Liver (tissue), 8 donors: ENCODE measurements at regions not wholly inside any gene's neighbourhood (a gene's known extent, or its start where the extent isn't known, plus 50 kb on each side); places are given as distances from the start of the nearest gene placed in this dataset.

Experiments
- DNase-seq: peaks from one replicate; pipeline ENCODE4 v3.0.0-alpha.2; 2017; ENCODE audit warnings: low spot score
- H3K27ac ChIP-seq, 2 donors: one replicate each; pipeline ENCODE4 v1.7.0; 2013; ENCODE audit warnings: inconsistent platforms in 2 of 2, low read length in 2 of 2, control low read depth in 1 of 2, low read depth in 1 of 2, mild to moderate bottlenecking in 1 of 2
- H3K27me3 ChIP-seq, 4 donors: one replicate each; pipeline versions ENCODE4 v1.6.1 to v1.7.0; 2013; ENCODE audit warnings: low read length in 3 of 4, inconsistent platforms in 1 of 4, mild to moderate bottlenecking in 1 of 4, moderate library complexity in 1 of 4; ENCODE audit not compliant: control insufficient read depth in 4 of 4, insufficient read depth in 4 of 4
- H3K36me3 ChIP-seq, 4 donors: one replicate each; pipeline versions ENCODE4 v1.6.1 to v1.7.0; 2013; ENCODE audit warnings: low read length in 3 of 4, mild to moderate bottlenecking in 3 of 4, low read depth in 1 of 4, moderate library complexity in 1 of 4; ENCODE audit not compliant: control insufficient read depth in 4 of 4, insufficient read depth in 3 of 4
- H3K4me1 ChIP-seq, 4 donors: one replicate each; pipeline versions ENCODE4 v1.6.1 to v1.7.0; 2013; ENCODE audit warnings: low read length in 3 of 4, mild to moderate bottlenecking in 3 of 4, moderate library complexity in 1 of 4; ENCODE audit not compliant: control insufficient read depth in 4 of 4, insufficient read depth in 4 of 4
- H3K4me3 ChIP-seq, 3 donors: one replicate each; pipeline versions ENCODE4 v1.6.1 to v1.7.0; 2013; ENCODE audit warnings: low read length in 3 of 3, control low read depth in 1 of 3, low read depth in 1 of 3, mild to moderate bottlenecking in 1 of 3
- H3K9ac ChIP-seq, 2 donors: one replicate each; pipeline ENCODE4 v1.7.0; 2013; ENCODE audit warnings: low read length in 2 of 2, mild to moderate bottlenecking in 2 of 2, moderate library complexity in 2 of 2, control low read depth in 1 of 2, low read depth in 1 of 2
- H3K9me3 ChIP-seq, 4 donors: one replicate each; pipeline versions ENCODE4 v1.6.1 to v1.7.0; 2013; ENCODE audit warnings: low read length in 3 of 4; ENCODE audit not compliant: control insufficient read depth in 4 of 4
- EGR1 ChIP-seq, 2 donors: IDR thresholded peaks; 2 replicates each; pipeline ENCODE4 v1.6.1; 2016 to 2018; ENCODE audit warnings: antibody characterized with exemption in 2 of 2, low read depth in 2 of 2
- FOXA1 ChIP-seq: IDR thresholded peaks from 2 replicates; pipeline ENCODE4 v1.6.1; 2016; ENCODE audit warnings: antibody characterized with exemption
- FOXA2 ChIP-seq: IDR thresholded peaks from 2 replicates; pipeline ENCODE4 v1.6.1; 2016; ENCODE audit warnings: antibody characterized with exemption
- GABPA ChIP-seq, 2 donors: IDR thresholded peaks in 1 of 2; conservative IDR thresholded peaks in 1 of 2; 2 replicates each; pipeline ENCODE4 v1.6.1; 2016; ENCODE audit warnings: antibody characterized with exemption in 2 of 2, mild to moderate bottlenecking in 1 of 2, moderate library complexity in 1 of 2
- HNF4A ChIP-seq, 2 donors: conservative IDR thresholded peaks; 2 replicates each; pipeline ENCODE4 v1.6.1; 2016; ENCODE audit warnings: antibody characterized with exemption in 2 of 2, mild to moderate bottlenecking in 2 of 2
- HNF4G ChIP-seq: IDR thresholded peaks from 2 replicates; pipeline ENCODE4 v1.6.1; 2016; ENCODE audit warnings: antibody characterized with exemption
- JUND ChIP-seq, 2 donors: IDR thresholded peaks; 2 replicates each; pipeline ENCODE4 v1.6.1; 2016; ENCODE audit warnings: antibody characterized with exemption in 2 of 2
- NR2F2 ChIP-seq: IDR thresholded peaks from 2 replicates; pipeline ENCODE4 v1.6.1; 2016; ENCODE audit warnings: antibody characterized with exemption
- RAD21 ChIP-seq, 2 donors: IDR thresholded peaks; 2 replicates each; pipeline ENCODE4 v1.6.1; 2016; ENCODE audit warnings: antibody characterized with exemption in 2 of 2, mild to moderate bottlenecking in 2 of 2
- RXRA ChIP-seq, 2 donors: IDR thresholded peaks; 2 replicates each; pipeline ENCODE4 v1.6.1; 2017 to 2018; ENCODE audit warnings: antibody characterized with exemption in 2 of 2, mild to moderate bottlenecking in 1 of 2
- SP1 ChIP-seq: IDR thresholded peaks from 2 replicates; pipeline ENCODE4 v1.6.1; 2018; ENCODE audit warnings: antibody characterized with exemption, mild to moderate bottlenecking
- YY1 ChIP-seq: IDR thresholded peaks from 2 replicates; pipeline ENCODE4 v1.6.1; 2016; ENCODE audit warnings: antibody characterized with exemption, mild to moderate bottlenecking
- WGBS: extraction: QIAGEN DNeasy Blood & Tissue Kit; methylation state at CpG from one replicate; pipeline ENCODE4 v1.1.7; 2013; 5-methylcytosine and 5-hydroxymethylcytosine counted together
- TF ChIP-seq, protein P1 (sequence below): IDR thresholded peaks from 2 replicates; pipeline ENCODE4 v1.6.1; 2016; ENCODE audit warnings: antibody characterized with exemption
- TF ChIP-seq, protein P2 (sequence below): IDR thresholded peaks from 2 replicates; pipeline ENCODE4 v1.6.1; 2016; ENCODE audit warnings: antibody characterized with exemption
- TF ChIP-seq, protein P3 (sequence below): IDR thresholded peaks from 2 replicates; pipeline ENCODE4 v1.6.1; 2016; ENCODE audit warnings: antibody characterized with exemption
- TF ChIP-seq, protein P4 (sequence below): IDR thresholded peaks from 2 replicates; pipeline ENCODE4 v1.6.1; 2016; ENCODE audit warnings: antibody characterized with exemption, mild to moderate bottlenecking
- TF ChIP-seq, protein P5 (sequence below): fragments of 150-350 bp; IDR thresholded peaks from 2 replicates; pipeline ENCODE4 v1.5.1; 2017; ENCODE audit warnings: improper control_type of control experiment, low read depth, low read length; ENCODE audit not compliant: missing input control
- donor health status: healthy.
- donor health status: healthy.
- donor health status: healthy.
- donor health status: healthy.
- donor health status: healthy.

DNA sequence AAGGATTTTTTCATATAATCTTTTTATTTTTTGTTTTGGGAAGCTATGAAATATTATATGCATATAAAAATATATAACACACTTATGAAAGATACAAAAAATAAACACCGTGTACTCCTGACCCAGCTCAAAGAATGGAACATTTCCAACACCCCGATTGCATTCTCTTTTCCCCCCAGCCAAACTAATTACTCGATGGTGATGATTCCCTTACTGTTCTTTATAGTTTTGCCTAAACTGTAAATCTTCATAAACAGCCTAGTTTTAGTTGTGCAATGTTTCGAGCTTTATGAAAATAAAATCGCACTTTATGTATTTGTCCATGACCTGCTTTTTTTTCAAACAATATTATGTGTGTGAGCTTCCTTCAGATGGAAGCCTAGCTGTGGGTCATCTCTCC, 352.0 kb upstream of the KAZN start:
- DNase-seq: no peak
- Histone ChIP-seq H3K27me3 (peaks cover 0 to 5% (median 0%) of the 10 kb centered on the region in 4 donors), H3K4me1 (no peaks in the 10 kb centered on the region), H3K27ac (no peak overlapping the region), H3K36me3 (no peaks in the 10 kb centered on the region), H3K9me3 (peaks cover 0 to 3% (median 1%) of the 10 kb centered on the region in 4 donors), H3K4me3 (no peak overlapping the region), H3K9ac (no peak overlapping the region)
- WGBS: 78% methylated on average over 5 of the region's 5 CpGs
- TF ChIP-seq RXRA (IDR thresholded peaks at IDR 0.05) (no peak), NR2F2 (no peak), HNF4A (conservative IDR thresholded peaks at IDR 0.05) (no peak), FOXA2 (no peak), GABPA (IDR thresholded peaks at IDR 0.05 in 1 of 2, conservative IDR thresholded peaks at IDR 0.05 in 1 of 2) (no peak), FOXA1 (no peak), SP1 (no peak), YY1 (no peak), HNF4G (no peak)
- TF ChIP-seq, protein P1, sequence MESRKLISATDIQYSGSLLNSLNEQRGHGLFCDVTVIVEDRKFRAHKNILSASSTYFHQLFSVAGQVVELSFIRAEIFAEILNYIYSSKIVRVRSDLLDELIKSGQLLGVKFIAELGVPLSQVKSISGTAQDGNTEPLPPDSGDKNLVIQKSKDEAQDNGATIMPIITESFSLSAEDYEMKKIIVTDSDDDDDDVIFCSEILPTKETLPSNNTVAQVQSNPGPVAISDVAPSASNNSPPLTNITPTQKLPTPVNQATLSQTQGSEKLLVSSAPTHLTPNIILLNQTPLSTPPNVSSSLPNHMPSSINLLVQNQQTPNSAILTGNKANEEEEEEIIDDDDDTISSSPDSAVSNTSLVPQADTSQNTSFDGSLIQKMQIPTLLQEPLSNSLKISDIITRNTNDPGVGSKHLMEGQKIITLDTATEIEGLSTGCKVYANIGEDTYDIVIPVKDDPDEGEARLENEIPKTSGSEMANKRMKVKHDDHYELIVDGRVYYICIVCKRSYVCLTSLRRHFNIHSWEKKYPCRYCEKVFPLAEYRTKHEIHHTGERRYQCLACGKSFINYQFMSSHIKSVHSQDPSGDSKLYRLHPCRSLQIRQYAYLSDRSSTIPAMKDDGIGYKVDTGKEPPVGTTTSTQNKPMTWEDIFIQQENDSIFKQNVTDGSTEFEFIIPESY: no peak
- TF ChIP-seq, protein P2, sequence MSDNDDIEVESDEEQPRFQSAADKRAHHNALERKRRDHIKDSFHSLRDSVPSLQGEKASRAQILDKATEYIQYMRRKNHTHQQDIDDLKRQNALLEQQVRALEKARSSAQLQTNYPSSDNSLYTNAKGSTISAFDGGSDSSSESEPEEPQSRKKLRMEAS: no peak
- TF ChIP-seq, protein P3, sequence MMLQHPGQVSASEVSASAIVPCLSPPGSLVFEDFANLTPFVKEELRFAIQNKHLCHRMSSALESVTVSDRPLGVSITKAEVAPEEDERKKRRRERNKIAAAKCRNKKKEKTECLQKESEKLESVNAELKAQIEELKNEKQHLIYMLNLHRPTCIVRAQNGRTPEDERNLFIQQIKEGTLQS: no peak

DNA sequence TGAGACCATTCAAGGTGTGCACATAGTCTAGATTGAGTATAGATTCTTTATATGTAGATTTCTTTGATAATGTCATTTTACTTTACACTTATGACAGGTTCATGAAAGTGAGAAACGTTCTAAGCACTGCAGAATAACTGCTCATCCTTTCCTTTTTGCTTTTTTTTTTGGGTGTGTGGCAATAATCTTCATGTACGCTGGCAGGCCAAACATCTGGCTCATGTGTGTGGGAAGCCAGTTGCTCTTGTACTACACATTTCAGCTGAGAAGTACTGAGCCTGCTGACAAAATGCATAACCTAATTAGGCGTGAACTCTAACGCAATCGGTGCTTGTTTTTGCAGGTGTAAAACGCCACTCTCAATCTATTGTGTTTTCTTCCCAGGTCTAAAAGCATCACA, 350.8 kb upstream of the KAZN start:
- Histone ChIP-seq H3K27ac (no peak overlapping the region), H3K4me1 (no peaks in the 10 kb centered on the region), H3K9ac (no peak overlapping the region), H3K36me3 (no peaks in the 10 kb centered on the region), H3K9me3 (peaks cover 0 to 3% (median 1%) of the 10 kb centered on the region in 4 donors), H3K4me3 (no peak overlapping the region), H3K27me3 (peaks cover 0 to 4% (median 0%) of the 10 kb centered on the region in 4 donors)
- 65% methylated on average over 6 of the region's 6 CpGs for WGBS
- no peak for DNase-seq
- TF ChIP-seq, protein P4, sequence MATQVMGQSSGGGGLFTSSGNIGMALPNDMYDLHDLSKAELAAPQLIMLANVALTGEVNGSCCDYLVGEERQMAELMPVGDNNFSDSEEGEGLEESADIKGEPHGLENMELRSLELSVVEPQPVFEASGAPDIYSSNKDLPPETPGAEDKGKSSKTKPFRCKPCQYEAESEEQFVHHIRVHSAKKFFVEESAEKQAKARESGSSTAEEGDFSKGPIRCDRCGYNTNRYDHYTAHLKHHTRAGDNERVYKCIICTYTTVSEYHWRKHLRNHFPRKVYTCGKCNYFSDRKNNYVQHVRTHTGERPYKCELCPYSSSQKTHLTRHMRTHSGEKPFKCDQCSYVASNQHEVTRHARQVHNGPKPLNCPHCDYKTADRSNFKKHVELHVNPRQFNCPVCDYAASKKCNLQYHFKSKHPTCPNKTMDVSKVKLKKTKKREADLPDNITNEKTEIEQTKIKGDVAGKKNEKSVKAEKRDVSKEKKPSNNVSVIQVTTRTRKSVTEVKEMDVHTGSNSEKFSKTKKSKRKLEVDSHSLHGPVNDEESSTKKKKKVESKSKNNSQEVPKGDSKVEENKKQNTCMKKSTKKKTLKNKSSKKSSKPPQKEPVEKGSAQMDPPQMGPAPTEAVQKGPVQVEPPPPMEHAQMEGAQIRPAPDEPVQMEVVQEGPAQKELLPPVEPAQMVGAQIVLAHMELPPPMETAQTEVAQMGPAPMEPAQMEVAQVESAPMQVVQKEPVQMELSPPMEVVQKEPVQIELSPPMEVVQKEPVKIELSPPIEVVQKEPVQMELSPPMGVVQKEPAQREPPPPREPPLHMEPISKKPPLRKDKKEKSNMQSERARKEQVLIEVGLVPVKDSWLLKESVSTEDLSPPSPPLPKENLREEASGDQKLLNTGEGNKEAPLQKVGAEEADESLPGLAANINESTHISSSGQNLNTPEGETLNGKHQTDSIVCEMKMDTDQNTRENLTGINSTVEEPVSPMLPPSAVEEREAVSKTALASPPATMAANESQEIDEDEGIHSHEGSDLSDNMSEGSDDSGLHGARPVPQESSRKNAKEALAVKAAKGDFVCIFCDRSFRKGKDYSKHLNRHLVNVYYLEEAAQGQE: no peak
- TF ChIP-seq FOXA1: no peak

DNA sequence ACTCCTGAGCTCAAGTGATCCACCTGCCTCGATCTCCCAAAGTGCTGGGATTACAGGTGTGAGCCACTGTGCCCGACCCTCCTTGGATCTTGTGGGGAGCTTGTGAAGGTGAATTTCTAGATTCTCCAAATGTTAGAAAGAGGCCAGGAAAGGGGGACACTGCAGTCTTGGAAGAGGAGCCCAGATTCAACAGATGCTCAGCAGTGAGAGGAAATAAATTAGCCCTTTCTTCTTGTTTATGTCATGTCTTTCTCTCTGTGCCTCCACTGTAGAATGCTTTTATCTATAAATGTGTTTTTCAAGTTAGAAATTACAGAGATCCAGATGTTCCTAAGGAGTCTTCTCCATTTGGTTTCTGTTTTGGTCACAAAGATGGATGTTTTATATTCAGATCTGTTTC, 346.6 kb upstream of the KAZN start:
- 75% methylated on average over 2 of the region's 2 CpGs for WGBS
- H3K36me3 ChIP-seq: no peaks in the 10 kb centered on the region
- peaks cover 0 to 3% (median 2%) of the 10 kb centered on the region in 4 donors for H3K9me3 ChIP-seq
- no peak overlapping the region for H3K27ac ChIP-seq
- no peak overlapping the region for H3K4me3 ChIP-seq
- H3K9ac ChIP-seq: no peak overlapping the region
- no peaks in the 10 kb centered on the region for H3K4me1 ChIP-seq
- peaks cover 0 to 4% (median 0%) of the 10 kb centered on the region in 4 donors for H3K27me3 ChIP-seq
- no peak for DNase-seq
- TF ChIP-seq, protein P5, sequence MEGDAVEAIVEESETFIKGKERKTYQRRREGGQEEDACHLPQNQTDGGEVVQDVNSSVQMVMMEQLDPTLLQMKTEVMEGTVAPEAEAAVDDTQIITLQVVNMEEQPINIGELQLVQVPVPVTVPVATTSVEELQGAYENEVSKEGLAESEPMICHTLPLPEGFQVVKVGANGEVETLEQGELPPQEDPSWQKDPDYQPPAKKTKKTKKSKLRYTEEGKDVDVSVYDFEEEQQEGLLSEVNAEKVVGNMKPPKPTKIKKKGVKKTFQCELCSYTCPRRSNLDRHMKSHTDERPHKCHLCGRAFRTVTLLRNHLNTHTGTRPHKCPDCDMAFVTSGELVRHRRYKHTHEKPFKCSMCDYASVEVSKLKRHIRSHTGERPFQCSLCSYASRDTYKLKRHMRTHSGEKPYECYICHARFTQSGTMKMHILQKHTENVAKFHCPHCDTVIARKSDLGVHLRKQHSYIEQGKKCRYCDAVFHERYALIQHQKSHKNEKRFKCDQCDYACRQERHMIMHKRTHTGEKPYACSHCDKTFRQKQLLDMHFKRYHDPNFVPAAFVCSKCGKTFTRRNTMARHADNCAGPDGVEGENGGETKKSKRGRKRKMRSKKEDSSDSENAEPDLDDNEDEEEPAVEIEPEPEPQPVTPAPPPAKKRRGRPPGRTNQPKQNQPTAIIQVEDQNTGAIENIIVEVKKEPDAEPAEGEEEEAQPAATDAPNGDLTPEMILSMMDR: no peak
- TF ChIP-seq GABPA (IDR thresholded peaks at IDR 0.05 in 1 of 2, conservative IDR thresholded peaks at IDR 0.05 in 1 of 2): no peak
- TF ChIP-seq HNF4A (conservative IDR thresholded peaks at IDR 0.05): no peak
- no peak for TF ChIP-seq RAD21 (IDR thresholded peaks at IDR 0.05)
- TF ChIP-seq, protein P1: no peak
- no peak for TF ChIP-seq HNF4G
- no peak for TF ChIP-seq JUND (IDR thresholded peaks at IDR 0.05)
- TF ChIP-seq, protein P2: no peak
- TF ChIP-seq, protein P3: no peak
- no peak for TF ChIP-seq YY1
- no peak for TF ChIP-seq EGR1 (IDR thresholded peaks at IDR 0.05; ENCODE audit: low read depth in 2 of 2)
- no peak for TF ChIP-seq RXRA (IDR thresholded peaks at IDR 0.05)
